ENCODE measurements at regions not wholly inside any gene's neighbourhood (a gene's known extent, or its start where the extent isn't known, plus 50 kb on each side); places are given as distances from the start of the nearest gene placed in this dataset.

DNA sequence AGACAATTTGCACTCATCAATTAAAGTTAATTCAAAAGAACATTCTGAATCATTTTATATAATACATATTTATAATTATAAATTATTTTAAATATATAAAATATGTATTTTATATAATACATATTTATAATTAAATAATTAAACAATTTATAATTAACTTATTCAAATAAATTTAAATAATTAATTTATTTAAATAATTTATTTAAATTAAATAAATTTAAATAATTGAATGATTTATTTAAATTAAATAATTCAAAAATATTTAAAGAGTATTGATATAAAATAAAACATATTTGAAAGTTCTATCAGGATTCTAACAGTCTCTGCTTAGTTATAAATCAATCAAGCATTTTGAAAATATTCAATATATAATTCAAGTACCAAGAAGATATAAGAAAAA, 775.5 kb upstream of the CTNND2 start:
- TF ChIP-seq, protein P1, sequence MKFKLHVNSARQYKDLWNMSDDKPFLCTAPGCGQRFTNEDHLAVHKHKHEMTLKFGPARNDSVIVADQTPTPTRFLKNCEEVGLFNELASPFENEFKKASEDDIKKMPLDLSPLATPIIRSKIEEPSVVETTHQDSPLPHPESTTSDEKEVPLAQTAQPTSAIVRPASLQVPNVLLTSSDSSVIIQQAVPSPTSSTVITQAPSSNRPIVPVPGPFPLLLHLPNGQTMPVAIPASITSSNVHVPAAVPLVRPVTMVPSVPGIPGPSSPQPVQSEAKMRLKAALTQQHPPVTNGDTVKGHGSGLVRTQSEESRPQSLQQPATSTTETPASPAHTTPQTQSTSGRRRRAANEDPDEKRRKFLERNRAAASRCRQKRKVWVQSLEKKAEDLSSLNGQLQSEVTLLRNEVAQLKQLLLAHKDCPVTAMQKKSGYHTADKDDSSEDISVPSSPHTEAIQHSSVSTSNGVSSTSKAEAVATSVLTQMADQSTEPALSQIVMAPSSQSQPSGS (tag by site-specific recombination; IDR thresholded peaks at IDR 0.05; ENCODE audit: low read depth): no peak
- TF ChIP-seq ZBTB8A (tag by site-specific recombination; IDR thresholded peaks at IDR 0.05) (no peak), ZNF274 (IDR thresholded peaks at IDR 0.05; ENCODE audit: low read length) (no peak), ZNF274 (tag by site-specific recombination; IDR thresholded peaks at IDR 0.05; ENCODE audit: borderline replicate concordance) (no peak), ZNF138 (tag by site-specific recombination; IDR thresholded peaks at IDR 0.05; ENCODE audit: borderline replicate concordance) (no peak), ZNF629 (tag by site-specific recombination; IDR thresholded peaks at IDR 0.05) (no peak), ZBTB21 (tag by site-specific recombination; IDR thresholded peaks at IDR 0.05) (no peak), KLF7 (tag by site-specific recombination; IDR thresholded peaks at IDR 0.05; ENCODE audit: borderline replicate concordance) (no peak), YY1 (tag by site-specific recombination; IDR thresholded peaks at IDR 0.05) (no peak)
- TF ChIP-seq, protein P2, sequence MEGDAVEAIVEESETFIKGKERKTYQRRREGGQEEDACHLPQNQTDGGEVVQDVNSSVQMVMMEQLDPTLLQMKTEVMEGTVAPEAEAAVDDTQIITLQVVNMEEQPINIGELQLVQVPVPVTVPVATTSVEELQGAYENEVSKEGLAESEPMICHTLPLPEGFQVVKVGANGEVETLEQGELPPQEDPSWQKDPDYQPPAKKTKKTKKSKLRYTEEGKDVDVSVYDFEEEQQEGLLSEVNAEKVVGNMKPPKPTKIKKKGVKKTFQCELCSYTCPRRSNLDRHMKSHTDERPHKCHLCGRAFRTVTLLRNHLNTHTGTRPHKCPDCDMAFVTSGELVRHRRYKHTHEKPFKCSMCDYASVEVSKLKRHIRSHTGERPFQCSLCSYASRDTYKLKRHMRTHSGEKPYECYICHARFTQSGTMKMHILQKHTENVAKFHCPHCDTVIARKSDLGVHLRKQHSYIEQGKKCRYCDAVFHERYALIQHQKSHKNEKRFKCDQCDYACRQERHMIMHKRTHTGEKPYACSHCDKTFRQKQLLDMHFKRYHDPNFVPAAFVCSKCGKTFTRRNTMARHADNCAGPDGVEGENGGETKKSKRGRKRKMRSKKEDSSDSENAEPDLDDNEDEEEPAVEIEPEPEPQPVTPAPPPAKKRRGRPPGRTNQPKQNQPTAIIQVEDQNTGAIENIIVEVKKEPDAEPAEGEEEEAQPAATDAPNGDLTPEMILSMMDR (tag by site-specific recombination; IDR thresholded peaks at IDR 0.05): no peak
- TF ChIP-seq, protein P3, sequence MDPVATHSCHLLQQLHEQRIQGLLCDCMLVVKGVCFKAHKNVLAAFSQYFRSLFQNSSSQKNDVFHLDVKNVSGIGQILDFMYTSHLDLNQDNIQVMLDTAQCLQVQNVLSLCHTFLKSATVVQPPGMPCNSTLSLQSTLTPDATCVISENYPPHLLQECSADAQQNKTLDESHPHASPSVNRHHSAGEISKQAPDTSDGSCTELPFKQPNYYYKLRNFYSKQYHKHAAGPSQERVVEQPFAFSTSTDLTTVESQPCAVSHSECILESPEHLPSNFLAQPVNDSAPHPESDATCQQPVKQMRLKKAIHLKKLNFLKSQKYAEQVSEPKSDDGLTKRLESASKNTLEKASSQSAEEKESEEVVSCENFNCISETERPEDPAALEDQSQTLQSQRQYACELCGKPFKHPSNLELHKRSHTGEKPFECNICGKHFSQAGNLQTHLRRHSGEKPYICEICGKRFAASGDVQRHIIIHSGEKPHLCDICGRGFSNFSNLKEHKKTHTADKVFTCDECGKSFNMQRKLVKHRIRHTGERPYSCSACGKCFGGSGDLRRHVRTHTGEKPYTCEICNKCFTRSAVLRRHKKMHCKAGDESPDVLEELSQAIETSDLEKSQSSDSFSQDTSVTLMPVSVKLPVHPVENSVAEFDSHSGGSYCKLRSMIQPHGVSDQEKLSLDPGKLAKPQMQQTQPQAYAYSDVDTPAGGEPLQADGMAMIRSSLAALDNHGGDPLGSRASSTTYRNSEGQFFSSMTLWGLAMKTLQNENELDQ (tag by site-specific recombination; IDR thresholded peaks at IDR 0.05; ENCODE audit: low read depth): no peak
- TF ChIP-seq, protein P4, sequence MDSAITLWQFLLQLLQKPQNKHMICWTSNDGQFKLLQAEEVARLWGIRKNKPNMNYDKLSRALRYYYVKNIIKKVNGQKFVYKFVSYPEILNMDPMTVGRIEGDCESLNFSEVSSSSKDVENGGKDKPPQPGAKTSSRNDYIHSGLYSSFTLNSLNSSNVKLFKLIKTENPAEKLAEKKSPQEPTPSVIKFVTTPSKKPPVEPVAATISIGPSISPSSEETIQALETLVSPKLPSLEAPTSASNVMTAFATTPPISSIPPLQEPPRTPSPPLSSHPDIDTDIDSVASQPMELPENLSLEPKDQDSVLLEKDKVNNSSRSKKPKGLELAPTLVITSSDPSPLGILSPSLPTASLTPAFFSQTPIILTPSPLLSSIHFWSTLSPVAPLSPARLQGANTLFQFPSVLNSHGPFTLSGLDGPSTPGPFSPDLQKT (IDR thresholded peaks at IDR 0.05; ENCODE audit: borderline replicate concordance, low read depth, low read length): no peak
- TF ChIP-seq, protein P5, sequence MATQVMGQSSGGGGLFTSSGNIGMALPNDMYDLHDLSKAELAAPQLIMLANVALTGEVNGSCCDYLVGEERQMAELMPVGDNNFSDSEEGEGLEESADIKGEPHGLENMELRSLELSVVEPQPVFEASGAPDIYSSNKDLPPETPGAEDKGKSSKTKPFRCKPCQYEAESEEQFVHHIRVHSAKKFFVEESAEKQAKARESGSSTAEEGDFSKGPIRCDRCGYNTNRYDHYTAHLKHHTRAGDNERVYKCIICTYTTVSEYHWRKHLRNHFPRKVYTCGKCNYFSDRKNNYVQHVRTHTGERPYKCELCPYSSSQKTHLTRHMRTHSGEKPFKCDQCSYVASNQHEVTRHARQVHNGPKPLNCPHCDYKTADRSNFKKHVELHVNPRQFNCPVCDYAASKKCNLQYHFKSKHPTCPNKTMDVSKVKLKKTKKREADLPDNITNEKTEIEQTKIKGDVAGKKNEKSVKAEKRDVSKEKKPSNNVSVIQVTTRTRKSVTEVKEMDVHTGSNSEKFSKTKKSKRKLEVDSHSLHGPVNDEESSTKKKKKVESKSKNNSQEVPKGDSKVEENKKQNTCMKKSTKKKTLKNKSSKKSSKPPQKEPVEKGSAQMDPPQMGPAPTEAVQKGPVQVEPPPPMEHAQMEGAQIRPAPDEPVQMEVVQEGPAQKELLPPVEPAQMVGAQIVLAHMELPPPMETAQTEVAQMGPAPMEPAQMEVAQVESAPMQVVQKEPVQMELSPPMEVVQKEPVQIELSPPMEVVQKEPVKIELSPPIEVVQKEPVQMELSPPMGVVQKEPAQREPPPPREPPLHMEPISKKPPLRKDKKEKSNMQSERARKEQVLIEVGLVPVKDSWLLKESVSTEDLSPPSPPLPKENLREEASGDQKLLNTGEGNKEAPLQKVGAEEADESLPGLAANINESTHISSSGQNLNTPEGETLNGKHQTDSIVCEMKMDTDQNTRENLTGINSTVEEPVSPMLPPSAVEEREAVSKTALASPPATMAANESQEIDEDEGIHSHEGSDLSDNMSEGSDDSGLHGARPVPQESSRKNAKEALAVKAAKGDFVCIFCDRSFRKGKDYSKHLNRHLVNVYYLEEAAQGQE (tag by site-specific recombination; IDR thresholded peaks at IDR 0.05): no peak
